Small intestine (tissue), 7 donors: ENCODE measurements at regions not wholly inside any gene's neighbourhood (a gene's known extent, or its start where the extent isn't known, plus 50 kb on each side); places are given as distances from the start of the nearest gene placed in this dataset.

Experiments used
- DNase-seq, 2 donors: peaks; one replicate each; pipeline versions ENCODE4 v3.0.0 to v3.0.0-alpha.2; 2013
- FAIRE-seq: peaks from 2 replicates; lab custom pipeline; 2012; peaks lifted over from hg19 to GRCh38; lab: Jason Lieb, UNC
- H3K27ac ChIP-seq, 3 donors: one replicate each; pipeline ENCODE4 v1.5.1; 2013; ENCODE audit warnings: low read length in 2 of 3, mild to moderate bottlenecking in 2 of 3, control low read depth in 1 of 3, inconsistent platforms in 1 of 3, low read depth in 1 of 3, moderate library complexity in 1 of 3
- H3K27me3 ChIP-seq, 3 donors: one replicate each; pipeline ENCODE4 v1.6.1; 2013; ENCODE audit warnings: low read length in 3 of 3, inconsistent platforms in 1 of 3; ENCODE audit not compliant: control insufficient read depth in 3 of 3, insufficient read depth in 3 of 3
- H3K36me3 ChIP-seq, 3 donors: one replicate each; pipeline ENCODE4 v1.6.1; 2013; ENCODE audit warnings: low read length in 3 of 3, inconsistent platforms in 1 of 3, low read depth in 1 of 3, mild to moderate bottlenecking in 1 of 3, moderate library complexity in 1 of 3; ENCODE audit not compliant: control insufficient read depth in 3 of 3, insufficient read depth in 2 of 3
- H3K4me1 ChIP-seq, 3 donors: one replicate each; pipeline ENCODE4 v1.6.1; 2013; ENCODE audit warnings: low read length in 2 of 3, inconsistent platforms in 1 of 3, low read depth in 1 of 3, mild to moderate bottlenecking in 1 of 3, moderate library complexity in 1 of 3; ENCODE audit not compliant: control insufficient read depth in 3 of 3, insufficient read depth in 2 of 3
- H3K4me3 ChIP-seq, 3 donors: one replicate each; pipeline ENCODE4 v1.5.1; 2013; ENCODE audit warnings: low read length in 3 of 3, control low read depth in 1 of 3, inconsistent platforms in 1 of 3, low read depth in 1 of 3, mild to moderate bottlenecking in 1 of 3, moderate library complexity in 1 of 3
- H3K9me3 ChIP-seq, 2 donors: one replicate each; pipeline ENCODE4 v1.6.1; 2013; ENCODE audit warnings: low read depth in 1 of 2, low read length in 1 of 2; ENCODE audit not compliant: control insufficient read depth in 2 of 2, insufficient read depth in 1 of 2
- WGBS, 3 donors: extraction: QIAGEN DNeasy Blood & Tissue Kit; methylation state at CpG; one replicate each; pipeline ENCODE4 v1.1.7; 2013; 5-methylcytosine and 5-hydroxymethylcytosine counted together
- donor health status: healthy with polysubstance abuse.
- donor health status: control.
- donor health status: control.
- donor health status: Bipolar disorder and iron deficiency.
- donor health status: healthy.

DNA sequence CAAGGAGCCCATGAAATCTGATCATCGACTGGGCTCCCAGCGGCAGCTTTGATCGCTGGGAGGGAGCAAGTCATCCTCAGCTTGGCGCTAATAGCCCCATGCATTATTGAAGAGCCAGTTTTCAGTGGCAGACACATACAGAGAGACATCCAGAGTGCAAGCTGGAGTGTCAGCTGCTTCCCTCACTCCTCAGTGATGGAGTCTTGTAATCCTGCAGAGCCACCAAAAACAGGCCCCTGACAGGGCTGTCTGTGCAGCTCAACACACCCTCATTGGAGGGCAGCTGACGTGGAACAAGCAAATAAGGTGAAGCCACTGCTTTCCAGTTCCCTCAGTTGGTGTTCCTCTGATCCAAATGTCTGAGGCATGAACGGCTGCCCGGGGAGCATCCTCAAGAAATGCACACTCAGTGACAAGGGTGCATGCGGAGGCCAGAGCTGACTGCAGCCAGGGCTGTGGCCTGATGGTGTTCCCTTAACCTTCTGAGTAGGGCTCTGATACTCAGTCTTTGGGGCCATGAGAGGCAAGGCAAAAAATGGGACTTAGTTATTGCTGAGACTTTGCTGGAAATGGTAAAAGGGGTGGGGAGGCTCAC, 97.4 kb downstream of the RHOB start:
- Histone ChIP-seq H3K9me3 (peaks cover 0 to 6% of the 10 kb centered on the region in 2 donors), H3K27ac (no peak overlapping the region), H3K4me3 (no peak overlapping the region), H3K27me3 (no peaks in the 10 kb centered on the region), H3K4me1 (peaks cover 0 to 6% (median 0%) of the 10 kb centered on the region in 3 donors), H3K36me3 (no peaks in the 10 kb centered on the region)
- FAIRE-seq (no peak), DNase-seq (no peak)
- 82 to 89% (median 89%) methylated on average over 8 of the region's 8 CpGs for WGBS, 3 donors

DNA sequence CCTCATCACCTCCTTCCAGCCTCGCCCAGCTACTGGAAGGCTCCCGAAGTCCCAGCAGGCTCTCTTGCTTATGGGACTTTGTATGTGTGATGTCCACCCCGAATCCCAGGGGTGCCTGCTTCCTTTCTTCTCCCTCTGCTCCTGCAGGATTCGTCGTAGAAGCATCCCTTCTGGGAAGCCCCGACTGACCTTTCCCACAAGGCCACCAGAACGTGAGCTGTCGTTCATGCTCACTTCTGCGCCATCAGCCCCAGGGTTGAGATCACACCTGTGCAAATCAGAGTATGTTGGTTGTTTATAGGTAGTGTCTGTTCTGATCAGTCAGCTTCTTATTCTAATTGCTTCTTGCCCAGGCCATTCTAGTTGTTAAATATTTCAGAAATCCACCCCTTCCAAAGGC, 101.8 kb downstream of the HS1BP3 start:
- Histone ChIP-seq H3K36me3 (no peaks in the 10 kb centered on the region), H3K27ac (no peak overlapping the region), H3K9me3 (peaks cover 0 to 6% of the 10 kb centered on the region in 2 donors), H3K4me1 (no peaks in the 10 kb centered on the region), H3K27me3 (no peaks in the 10 kb centered on the region), H3K4me3 (no peak overlapping the region)
- FAIRE-seq (no peak), DNase-seq (no peak)
- WGBS, 3 donors, result 86 to 92% (median 86%) methylated on average over 9 of the region's 9 CpGs

DNA sequence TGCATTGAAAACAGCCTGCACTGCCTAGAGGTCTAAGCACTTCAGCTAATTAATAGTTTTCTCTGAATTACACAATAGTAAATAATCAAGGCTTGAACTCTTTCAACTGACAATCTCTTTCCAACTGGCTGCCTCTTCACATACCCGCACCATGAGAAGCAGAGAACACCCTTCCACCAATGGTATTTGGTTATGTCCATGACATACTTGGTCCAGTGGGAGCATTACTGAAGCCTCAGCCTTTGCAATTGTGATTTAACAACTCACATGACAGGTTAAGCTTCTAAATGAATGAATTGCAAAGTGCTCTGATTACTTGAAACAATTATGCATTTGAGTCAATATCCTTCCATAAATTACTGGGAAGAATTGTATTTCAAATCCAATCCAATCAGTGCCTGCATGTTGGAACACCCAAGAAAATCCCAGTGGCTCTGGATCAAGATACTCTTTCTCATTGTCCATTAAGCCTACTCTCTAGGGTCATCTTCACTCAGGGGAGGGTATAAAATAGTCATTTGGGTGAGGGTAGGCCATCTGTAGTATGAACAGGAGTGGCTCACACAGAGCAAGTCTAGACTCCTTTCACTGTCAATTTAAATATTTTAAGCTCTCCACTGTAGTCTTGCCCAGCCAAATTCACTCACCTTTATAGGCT, 101.1 kb downstream of the HS1BP3 start:
- Histone ChIP-seq H3K27me3 (no peaks in the 10 kb centered on the region), H3K4me1 (peaks cover 0 to 2% (median 0%) of the 10 kb centered on the region in 3 donors), H3K4me3 (no peak overlapping the region), H3K9me3 (peaks cover 0 to 6% of the 10 kb centered on the region in 2 donors), H3K36me3 (no peaks in the 10 kb centered on the region), H3K27ac (no peak overlapping the region)
- DNase-seq, result no peak
- 88 to 97% (median 89%) methylated on average over 1 of the region's 1 CpG for WGBS, 3 donors
- no peak for FAIRE-seq

DNA sequence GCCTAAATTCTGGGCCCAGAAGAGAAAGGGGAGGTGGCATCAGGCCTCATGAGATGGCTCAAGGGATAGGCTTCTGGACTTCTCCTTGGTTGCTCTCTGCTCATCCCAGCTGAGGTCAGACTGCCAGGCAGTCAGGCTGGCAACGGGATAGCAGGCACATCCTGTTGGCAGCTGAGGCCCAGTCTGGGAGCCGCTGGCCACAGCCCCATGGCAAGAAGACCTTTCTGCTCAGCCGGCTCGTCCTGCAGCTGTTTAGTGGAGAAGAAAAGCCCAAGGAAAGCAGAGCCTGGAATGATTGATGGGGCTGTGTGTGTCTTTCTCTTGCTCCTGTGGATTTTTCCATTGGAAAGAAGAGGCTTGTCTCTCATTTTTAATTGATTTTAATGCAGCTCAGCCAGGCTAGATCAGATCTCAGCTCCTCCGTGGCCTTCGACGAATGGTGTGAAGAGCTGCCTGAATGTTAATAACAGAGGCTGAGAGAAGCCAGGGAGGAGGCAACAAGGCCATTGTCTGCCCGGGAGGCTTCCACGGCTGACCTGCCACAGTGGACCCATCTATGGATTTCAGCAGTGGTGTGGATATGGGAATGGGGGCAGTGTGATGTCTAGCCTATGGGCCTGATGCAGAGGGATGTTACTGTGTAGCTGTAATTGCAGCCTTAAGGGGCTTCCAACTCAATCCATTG, 99.5 kb downstream of the HS1BP3 start:
- 74 to 76% (median 76%) methylated on average over 9 of the region's 9 CpGs for WGBS, 3 donors
- no peaks in the 10 kb centered on the region for H3K36me3 ChIP-seq
- H3K9me3 ChIP-seq, result no peaks in the 10 kb centered on the region
- DNase-seq (no peak), FAIRE-seq (no peak)
- peaks cover 0 to 8% (median 0%) of the 10 kb centered on the region in 3 donors for H3K4me1 ChIP-seq
- no peak overlapping the region for H3K4me3 ChIP-seq
- no peaks in the 10 kb centered on the region for H3K27me3 ChIP-seq
- H3K27ac ChIP-seq, result no peak overlapping the region

DNA sequence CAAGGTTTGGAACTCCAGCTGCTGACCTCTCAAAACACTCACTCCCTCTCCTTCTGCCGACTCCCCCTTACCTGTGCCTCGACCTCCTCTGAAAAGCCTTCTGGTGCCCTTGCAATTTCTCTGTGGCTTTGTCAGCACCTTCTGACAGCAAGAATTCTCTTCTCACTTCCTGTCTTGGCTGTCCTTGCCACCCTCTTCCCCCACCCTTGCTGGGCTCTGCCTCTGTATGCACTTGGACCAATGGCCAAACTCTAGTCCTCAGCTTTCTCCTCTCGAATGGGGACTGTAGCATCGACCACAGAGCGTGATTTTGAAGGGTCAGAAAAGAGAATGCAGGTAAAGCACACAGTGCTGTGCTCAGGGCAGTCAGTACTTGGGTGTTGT, 99.0 kb downstream of the HS1BP3 start:
- Histone ChIP-seq H3K27me3 (no peaks in the 10 kb centered on the region), H3K27ac (no peak overlapping the region), H3K4me3 (no peak overlapping the region), H3K4me1 (peaks cover 0 to 8% (median 0%) of the 10 kb centered on the region in 3 donors), H3K36me3 (no peaks in the 10 kb centered on the region), H3K9me3 (no peaks in the 10 kb centered on the region)
- WGBS, 3 donors, result 85 to 88% (median 87%) methylated on average over 5 of the region's 5 CpGs
- no peak for FAIRE-seq
- no peak for DNase-seq

DNA sequence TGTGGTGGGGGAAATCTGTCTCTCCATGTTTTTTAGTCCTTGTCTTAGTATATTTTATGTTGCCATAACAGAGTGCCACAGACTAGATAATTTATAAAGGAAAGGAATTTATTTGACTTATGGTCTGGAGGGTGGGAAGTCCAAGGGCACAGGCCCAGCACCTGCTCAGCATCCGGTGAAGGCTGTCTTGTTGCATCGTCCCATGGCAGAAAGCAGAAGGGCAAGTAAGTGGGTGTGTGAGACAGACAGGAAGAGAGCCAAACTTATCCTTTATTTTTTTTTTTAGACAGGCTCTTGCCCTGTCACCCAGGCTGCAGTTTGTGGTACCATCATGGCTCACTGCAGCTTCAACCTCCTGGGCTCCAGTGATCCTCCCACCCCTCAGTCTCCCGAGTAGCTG, 98.1 kb downstream of the HS1BP3 start:
- WGBS, 3 donors, result 76 to 88% (median 84%) methylated on average over 3 of the region's 3 CpGs
- DNase-seq, result no peak
- no peaks in the 10 kb centered on the region for H3K36me3 ChIP-seq
- H3K4me3 ChIP-seq, result no peak overlapping the region
- no peaks in the 10 kb centered on the region for H3K9me3 ChIP-seq
- H3K4me1 ChIP-seq, result peaks cover 0 to 8% (median 0%) of the 10 kb centered on the region in 3 donors
- no peak overlapping the region for H3K27ac ChIP-seq
- FAIRE-seq, result no peak
- no peaks in the 10 kb centered on the region for H3K27me3 ChIP-seq

DNA sequence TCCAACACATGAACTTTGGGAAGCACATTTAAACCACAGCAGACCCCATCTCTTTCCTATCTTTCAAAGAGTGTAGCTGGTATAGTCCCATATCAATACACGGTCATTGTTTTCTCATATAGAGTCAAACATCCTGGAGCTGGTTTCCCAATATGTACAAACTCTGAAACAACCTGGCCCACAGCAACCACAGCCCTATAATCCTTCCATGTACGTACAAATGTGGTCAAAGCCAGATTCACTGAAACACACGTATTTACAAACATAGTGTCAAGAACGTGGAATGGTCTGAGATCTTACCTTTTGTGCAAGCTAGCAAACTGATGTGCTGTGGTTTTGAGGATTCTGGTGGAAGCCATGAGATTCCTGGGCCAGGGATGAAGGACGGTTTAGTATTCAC, 97.3 kb downstream of the HS1BP3 start:
- 70 to 71% (median 70%) methylated on average over 5 of the region's 5 CpGs for WGBS, 3 donors

DNA sequence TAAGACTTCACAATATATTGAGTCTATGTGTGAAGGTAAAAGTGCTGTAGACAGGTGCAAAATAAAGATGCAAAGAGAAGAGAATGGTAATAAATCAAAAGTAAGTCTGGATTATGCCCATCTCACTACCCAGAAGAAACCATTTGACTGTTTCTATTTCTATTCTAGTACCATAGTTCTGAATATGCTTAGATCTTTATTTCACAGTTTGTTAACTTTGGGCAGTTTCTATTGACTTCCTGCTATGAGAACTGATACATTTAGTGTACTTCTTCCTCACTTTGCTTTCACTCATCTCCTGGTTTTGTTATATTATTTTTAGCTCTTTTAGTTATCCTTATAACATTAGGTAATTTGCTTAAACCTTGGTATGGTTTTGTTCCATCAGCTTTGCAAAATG, 94.9 kb downstream of the HS1BP3 start:
- no peaks in the 10 kb centered on the region for H3K27me3 ChIP-seq
- no peaks in the 10 kb centered on the region for H3K36me3 ChIP-seq
- no peak overlapping the region for H3K27ac ChIP-seq
- H3K4me3 ChIP-seq, result no peak overlapping the region
- FAIRE-seq (no peak), DNase-seq (no peak)
- peaks cover 0 to 10% (median 0%) of the 10 kb centered on the region in 3 donors for H3K4me1 ChIP-seq
- no peaks in the 10 kb centered on the region for H3K9me3 ChIP-seq

More for the DNA sequence above, 97.3 kb downstream of the HS1BP3 start:
- no peak overlapping the region for H3K4me3 ChIP-seq
- FAIRE-seq (no peak), DNase-seq (no peak)
- no peaks in the 10 kb centered on the region for H3K27me3 ChIP-seq
- no peak overlapping the region for H3K27ac ChIP-seq
- no peaks in the 10 kb centered on the region for H3K9me3 ChIP-seq
- no peaks in the 10 kb centered on the region for H3K36me3 ChIP-seq
- H3K4me1 ChIP-seq, result peaks cover 0 to 8% (median 0%) of the 10 kb centered on the region in 3 donors
